Activated CD4-positive, CD25-positive, alpha-beta regulatory T cell treated with anti-CD3 and anti-CD28 coated beads, Interleukin-2, amount 50 U/mL, for 16 hours (primary cell): ENCODE measurements at regions not wholly inside any gene's neighbourhood (a gene's known extent, or its start where the extent isn't known, plus 50 kb on each side); places are given as distances from the start of the nearest gene placed in this dataset.
A peak's percentile ranks its signal among the peaks of the same experiment; 100 is the strongest.

Source experiments
- DNase-seq: peaks from one replicate; pipeline ENCODE4 v3.0.0-alpha.2; 2020; ENCODE audit warnings: low read depth, low spot score

DNA sequence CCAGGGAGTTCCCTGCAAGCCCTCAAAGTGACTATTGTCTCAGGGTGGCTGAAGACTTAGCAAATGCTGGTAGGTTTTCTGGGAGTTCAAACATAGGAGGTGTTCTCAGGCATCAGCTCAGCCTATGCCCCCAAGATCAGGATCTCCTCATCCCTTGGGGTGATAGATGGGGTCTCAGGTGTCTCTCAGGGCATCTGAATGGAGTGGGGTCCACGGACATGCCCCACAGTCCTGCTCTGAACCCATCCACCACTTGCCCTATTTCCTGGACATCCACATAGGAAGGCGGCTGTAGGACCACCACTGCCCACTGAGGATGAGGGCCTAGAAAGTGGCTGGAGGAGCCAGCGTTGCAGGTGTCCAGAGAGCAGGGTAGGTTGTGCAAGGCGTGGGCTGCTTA is 287.0 kb upstream of the CXCR4 start:
- no peak for DNase-seq

DNA sequence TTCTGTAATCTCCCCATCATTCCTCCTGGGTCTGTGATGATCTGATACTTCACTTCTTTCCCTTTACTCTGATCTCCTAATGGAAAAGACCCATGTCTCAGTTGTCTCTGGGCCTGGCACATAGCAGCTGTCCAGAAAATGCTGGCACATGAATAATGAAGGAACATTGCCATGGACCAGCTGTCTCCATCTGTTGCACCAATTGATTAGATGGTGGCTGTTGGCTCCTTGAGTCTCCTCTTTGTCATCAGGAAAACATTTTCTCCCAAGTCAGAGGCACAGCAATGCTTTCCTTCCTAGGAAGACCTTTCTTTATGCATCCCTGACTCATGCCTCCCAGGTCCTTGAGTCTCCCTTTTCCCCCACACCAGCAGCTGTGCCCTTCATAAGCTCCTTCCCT is 286.2 kb upstream of the CXCR4 start:
- DNase-seq, result no peak

- no peak for DNase-seq
Measured at GRCh38 chr2:136402281-136402680, 284.3 kb upstream of the CXCR4 start.

DNA sequence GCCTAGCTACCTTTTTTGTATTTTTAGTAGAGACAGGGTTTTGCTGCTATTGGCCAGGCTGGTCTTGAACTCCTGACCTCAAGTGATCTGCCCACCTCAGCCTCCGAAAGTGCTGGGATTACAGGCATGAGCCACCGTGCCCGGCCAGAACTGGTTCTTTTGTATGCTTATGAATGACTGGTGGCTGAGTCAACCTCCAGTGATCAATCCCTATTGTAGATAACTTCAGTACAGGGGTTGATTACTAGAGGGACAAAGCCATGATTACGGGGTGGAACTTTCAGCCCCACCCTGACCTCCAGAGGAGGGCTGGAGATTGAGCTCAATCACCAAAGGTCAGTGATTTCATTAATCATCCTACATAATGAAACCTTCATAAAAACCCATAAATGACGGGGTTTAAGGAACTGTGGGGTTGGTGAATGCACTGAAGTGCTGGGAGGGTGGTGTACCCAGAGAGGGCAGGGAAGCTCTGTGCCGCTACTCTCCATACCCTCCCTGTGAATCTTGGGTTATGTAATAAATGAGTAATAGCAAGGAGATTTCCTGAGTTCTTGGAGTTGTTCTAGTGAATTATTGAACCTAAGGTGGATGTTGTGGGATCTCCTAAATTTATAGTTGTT is 281.8 kb upstream of the CXCR4 start:
- no peak for DNase-seq

DNA sequence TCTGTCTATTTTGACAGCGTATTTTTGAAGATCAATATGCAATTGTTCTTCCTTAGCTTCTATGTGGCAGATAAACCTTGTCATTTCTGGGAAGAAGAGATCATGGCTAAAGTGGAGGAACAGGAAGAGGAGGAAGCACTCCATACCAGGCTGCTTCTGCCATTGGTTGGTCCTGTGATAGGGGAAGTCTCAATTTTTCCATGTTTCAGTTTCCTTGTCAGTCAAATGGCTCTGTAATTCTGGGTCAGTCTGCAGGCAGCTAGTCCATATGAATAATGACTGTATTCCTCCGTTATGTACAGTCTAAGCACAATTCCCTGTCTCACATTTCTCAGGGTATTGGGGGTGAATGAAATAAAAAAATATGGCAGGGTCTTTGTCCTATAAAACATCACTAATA is 277.6 kb upstream of the CXCR4 start:
- no peak for DNase-seq

DNA sequence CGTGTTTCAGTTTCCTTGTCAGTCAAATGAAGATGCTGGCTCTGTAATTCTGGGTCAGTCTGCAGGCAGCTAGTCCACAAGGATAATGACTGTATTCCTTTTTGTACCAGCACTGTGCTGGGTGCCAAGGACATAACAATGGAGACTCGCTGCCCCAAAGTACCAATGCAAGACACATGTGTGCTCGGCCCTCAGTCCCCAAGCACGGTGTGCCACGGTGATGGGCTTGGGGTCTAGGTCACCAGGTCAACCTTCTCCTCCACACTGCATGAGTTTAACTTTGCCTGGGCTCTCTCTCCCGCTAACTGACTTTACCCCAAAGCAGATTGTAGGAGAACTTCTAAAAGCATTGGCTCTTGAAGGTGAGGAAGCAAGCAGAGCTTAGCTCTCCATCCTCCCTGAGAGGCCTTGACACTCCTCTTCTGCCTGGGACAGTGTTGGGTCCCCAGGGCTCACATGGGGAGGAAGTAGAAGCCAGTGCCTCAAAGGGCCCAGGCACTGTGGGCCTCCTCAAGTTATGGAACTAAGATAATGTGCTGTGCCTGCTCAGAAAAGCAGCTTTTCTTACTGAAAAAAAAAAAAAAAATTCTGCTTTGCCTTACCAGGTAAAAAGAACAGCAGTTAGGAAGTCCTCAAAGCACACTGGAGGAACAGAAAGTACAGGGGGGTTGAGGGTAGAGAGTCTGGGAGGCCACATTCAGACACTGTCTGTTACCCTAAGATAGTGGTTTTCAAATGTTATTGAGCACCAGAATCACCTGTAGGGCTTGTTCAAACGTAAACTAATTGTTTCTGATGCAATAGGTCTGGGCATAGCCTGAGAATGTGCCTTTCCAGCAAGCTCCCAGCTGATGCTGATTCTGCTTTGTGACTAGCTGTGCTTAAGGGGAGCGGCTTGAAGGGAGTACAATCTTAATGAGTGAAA is 276.4 kb upstream of the CXCR4 start:
- no peak for DNase-seq

- no peak for DNase-seq
Measured at GRCh38 chr2:136393514-136393913, 275.6 kb upstream of the CXCR4 start.

- DNase-seq, result no peak
Measured at GRCh38 chr2:136392897-136393505, 275.1 kb upstream of the CXCR4 start.

DNA sequence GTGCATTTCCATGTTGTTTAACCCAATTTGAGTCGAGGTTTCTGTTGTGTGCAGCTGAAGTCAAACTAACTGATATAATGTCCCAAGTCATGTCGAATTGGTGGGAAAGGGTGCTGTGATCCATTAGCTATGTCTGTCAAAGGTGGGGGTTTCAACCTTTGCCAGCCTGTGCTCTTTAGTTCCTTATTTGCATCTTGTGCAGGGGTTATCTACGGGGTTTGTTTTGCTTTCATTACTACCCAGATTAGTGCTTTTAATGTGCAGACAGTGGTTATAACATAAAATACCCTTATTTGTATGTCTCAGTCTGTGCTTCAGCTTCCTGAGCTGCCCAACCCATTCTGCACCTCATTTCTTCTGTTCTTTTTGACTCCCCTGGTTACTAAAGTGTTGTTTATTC is 271.9 kb upstream of the CXCR4 start:
- DNase-seq, result no peak

DNA sequence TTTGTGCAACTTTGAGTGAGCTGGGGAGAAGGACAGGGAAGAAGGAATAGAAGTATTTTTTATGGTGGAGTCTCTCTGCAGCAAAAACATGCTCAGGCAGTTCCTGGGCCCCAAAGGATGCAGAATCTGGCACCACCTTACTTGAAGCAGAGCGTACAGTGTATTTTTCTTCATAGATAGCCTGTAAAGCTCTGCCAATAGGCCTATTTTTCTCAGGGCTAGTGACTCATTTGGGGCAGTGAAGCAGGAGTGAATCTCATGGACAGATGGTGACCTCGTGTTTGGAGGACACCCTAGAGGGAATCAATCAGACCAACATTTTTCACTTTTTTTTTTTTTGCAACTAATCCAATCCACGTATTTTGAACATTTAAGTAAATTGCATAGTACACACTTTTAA is 268.1 kb upstream of the CXCR4 start:
- DNase-seq, result no peak

DNA sequence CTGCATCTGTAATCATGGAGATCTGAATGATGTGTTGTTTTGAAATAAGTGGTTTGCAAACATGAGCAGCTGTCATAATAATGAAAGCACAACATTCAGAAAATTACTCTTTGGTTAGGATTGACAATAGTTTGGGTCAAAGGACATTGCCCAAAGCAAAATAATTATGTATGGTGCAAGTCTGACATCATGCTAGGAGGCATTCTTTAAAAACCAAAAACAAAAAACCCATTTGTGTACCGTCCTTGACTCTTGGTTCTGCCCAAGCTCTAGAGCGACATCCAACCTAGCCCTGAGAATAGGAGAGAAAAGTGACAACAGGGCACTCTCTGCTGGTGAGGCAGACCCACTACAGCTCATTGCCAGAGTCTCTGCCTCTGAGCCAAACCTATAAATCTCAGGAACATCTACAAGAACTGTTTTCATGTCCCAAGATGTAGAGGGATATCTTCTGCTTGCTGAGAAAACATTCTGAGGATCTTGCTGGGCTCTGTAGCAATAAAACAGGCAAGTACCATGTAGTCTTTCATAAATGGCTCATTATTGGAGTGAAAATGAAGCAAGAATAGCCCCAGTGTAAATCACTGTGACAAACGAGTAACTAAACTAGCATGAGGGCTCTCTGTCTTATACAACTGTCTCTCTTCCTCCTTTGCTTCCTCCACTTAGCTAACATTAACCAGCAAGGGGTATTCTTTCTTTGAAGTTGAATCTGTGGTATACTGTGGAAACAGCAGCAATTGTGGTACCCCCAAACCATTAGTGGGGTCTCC is 266.8 kb upstream of the CXCR4 start:
- peak; percentile 14 for DNase-seq

GRCh38 chr2:136383167-136383566 is 265.2 kb upstream of the CXCR4 start:
- no peak for DNase-seq

DNA sequence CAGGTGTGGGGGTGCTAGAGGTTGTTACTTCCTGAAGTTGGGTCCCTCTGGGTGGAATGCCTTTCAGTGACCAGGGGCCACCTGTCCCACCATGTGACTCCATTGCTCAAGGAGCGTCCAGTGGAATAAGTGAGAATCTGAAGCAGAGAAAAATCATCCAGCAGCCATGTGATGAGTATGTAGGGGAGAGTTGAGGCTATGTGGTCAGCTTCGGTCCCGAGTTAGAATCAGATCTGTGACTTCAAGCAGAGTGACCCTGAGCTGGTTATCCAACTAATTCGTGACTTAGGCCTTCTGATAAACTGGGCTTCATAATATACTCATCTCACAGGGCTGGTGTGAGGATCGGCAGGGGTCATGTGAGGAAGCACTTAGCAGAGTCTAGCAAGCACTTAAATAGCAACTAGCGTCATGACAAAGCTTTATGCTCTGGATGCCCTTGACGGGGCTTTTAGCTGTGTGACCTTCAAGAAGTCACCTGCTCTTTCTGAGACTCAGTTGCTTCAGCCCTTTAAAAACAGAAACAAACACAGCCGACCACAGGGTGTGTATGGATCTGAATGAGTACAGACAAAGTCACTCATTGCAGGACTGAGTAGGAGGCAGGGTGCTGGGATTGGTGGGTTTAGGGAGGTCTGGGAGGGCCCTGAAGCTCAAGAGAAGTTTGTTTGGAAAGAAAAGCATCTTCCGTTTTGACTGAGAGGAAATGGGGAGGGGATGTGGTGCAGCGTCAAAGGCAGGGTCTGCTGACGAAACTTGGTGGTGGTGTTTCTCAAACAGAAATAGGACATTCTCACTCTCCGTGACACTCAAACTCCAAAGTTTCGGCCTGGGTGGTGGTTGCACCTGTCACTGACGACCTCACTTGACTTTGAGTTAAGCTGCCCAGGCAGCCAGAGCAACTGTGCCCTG is 264.0 kb upstream of the CXCR4 start:
- DNase-seq, result peak; percentile 32

DNA sequence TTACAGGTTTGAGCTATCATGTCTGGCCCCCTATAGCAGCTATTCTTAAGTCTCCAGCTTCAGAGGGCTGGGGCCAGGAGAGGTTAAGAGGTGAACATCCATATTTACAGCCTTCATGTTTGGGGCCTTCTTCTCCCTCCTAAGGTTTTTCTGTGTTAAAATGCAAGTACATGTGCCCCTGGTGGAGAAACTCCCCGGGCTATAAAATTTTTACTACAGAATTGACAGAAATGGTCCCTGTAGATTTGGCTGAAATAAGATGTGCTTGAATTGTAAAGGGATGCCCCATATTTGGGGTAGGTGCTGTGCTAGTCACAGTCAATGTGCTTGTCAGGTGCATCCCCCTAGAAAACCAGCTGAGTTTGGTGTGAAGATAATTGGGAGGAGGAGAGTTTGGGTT is 263.3 kb upstream of the CXCR4 start:
- no peak for DNase-seq

DNA sequence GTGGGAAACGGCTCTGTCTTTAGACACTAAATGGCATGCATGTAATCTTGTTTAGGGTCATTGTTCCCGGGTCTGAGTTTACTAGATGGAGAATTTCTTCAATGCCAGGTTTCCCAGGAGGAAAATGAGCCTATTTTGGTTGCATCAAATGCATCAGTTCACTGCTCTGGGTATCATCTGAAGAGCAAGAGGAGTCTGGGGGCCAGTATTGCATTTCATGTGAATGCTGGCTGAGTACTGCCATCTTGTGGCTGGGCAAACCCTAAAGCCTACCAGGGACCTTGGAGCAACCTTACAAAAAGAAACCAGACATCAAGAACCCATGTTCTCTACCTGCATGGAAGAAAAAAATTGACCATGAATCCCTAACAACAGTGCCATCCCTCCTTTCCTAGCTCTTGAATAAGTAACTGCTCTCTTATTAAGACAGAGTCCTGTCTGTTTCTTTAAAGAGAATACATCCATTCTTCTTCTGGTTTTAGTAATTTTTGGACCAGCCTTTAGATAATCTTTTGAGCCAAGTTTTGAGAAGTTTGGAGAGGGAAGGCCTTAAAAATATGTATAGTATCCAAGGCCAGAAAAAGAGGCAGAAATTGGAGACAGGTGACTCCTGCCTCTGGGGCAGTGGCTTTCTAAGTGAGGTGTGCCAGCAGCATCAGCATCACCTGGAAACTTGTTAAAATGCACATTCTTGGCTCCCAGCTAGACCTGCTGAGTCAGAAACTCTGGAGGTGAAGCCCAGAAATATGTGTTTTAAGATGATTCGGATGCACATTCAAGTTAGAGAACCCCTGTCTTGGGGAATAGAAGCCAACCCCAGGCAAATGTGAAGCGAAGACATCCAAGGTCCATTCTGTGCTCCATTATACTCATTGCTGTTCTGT is 261.0 kb upstream of the CXCR4 start:
- DNase-seq, result peak; percentile 51

GRCh38 chr2:136377423-136378382 is 259.8 kb upstream of the CXCR4 start:
- no peak for DNase-seq

DNA sequence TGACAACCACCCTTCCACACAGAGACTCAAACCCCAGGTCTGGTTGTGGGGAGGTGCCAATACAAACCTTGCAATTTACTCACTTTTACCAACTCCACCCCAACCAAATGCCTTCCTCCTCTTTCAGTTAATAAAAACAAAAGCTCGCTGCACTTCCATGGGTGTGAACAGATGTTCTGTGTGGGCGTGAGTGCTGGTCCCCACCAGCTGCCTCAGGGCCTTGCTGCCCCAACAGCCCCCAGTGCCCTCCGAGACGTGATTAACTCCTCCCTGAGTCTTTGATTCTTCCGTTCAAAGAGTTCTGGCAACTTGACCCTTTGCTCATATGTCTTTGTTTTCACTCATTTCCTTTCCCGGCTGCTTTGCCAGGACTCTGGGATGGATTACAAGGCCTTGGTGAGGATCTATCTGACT is 258.9 kb upstream of the CXCR4 start:
- no peak for DNase-seq

- no peak for DNase-seq
Measured at GRCh38 chr2:136376211-136376610, 258.3 kb upstream of the CXCR4 start.
